ENCODE measurements at regions not wholly inside any gene's neighbourhood (a gene's known extent, or its start where the extent isn't known, plus 50 kb on each side); places are given as distances from the start of the nearest gene placed in this dataset.

- no peak for TF ChIP-seq POLR2AphosphoS5 (IDR thresholded peaks at IDR 0.05; ENCODE audit: low read depth, low read length)
- no peak for TF ChIP-seq POLR2A (IDR thresholded peaks at IDR 0.05; ENCODE audit: low read depth, low read length)
Observed at GRCh38 chr3:159724627-159725026, 264.0 kb upstream of the IL12A start.
